GM23338 (cell line): ENCODE measurements at regions not wholly inside any gene's neighbourhood (a gene's known extent, or its start where the extent isn't known, plus 50 kb on each side); places are given as distances from the start of the nearest gene placed in this dataset.

ENCODE experiments used
- ATAC-seq: fragments of 200-7000 bp; cut with Tn5 transposase; 3 replicates; pipeline ENCODE4 v1.9.1; 2020
- DNase-seq: peaks from one replicate; pipeline ENCODE4 v3.0.0-alpha.2; 2015; ENCODE audit warnings: low spot score
- H2AFZ ChIP-seq: fragments of 200-600 bp; sonication (generic); 2 replicates; pipeline ENCODE4 v1.8.0; 2016; ENCODE audit warnings: antibody characterized with exemption, mild to moderate bottlenecking, moderate library complexity
- H3F3A ChIP-seq: fragments of 200-600 bp; sonication (generic); replicated peaks from 2 replicates; pipeline ENCODE4 v1.8.0; 2017; ENCODE audit warnings: antibody characterized with exemption, mixed run types, low read depth
- H3K27ac ChIP-seq: fragments of 200-600 bp; sonication (generic); 2 replicates; pipeline ENCODE4 v1.6.1; 2016; ENCODE audit warnings: low read depth
- H3K27me3 ChIP-seq: fragments of 200-600 bp; sonication (generic); 2 replicates; pipeline ENCODE4 v1.8.0; 2016; ENCODE audit warnings: mild to moderate bottlenecking, mixed run types, moderate library complexity; ENCODE audit not compliant: insufficient read depth
- H3K36me3 ChIP-seq: fragments of 200-600 bp; sonication (generic); 2 replicates; pipeline ENCODE4 v1.8.0; 2016; ENCODE audit warnings: mild to moderate bottlenecking; ENCODE audit not compliant: insufficient read depth
- H3K4me1 ChIP-seq: fragments of 200-600 bp; sonication (generic); 2 replicates; pipeline ENCODE4 v1.8.0; 2016; ENCODE audit warnings: mild to moderate bottlenecking, moderate library complexity; ENCODE audit not compliant: insufficient read depth
- H3K4me2 ChIP-seq: fragments of 200-600 bp; sonication (generic); 2 replicates; pipeline ENCODE4 v1.7.1; 2017; ENCODE audit warnings: mixed run types
- H3K4me3 ChIP-seq: fragments of 200-600 bp; sonication (generic); 2 replicates; pipeline ENCODE4 v1.6.1; 2016; ENCODE audit warnings: mixed run types
- H3K79me2 ChIP-seq: fragments of 200-600 bp; sonication (generic); replicated peaks from 2 replicates; pipeline ENCODE4 v1.8.0; 2017; ENCODE audit warnings: mild to moderate bottlenecking; ENCODE audit not compliant: insufficient read depth
- H3K9me2 ChIP-seq: fragments of 200-600 bp; sonication (generic); 2 replicates; pipeline ENCODE4 v1.8.0; 2017; ENCODE audit not compliant: insufficient read depth
- H4K20me1 ChIP-seq: fragments of 200-600 bp; sonication (generic); replicated peaks from 2 replicates; pipeline ENCODE4 v1.8.0; 2017; ENCODE audit warnings: mild to moderate bottlenecking; ENCODE audit not compliant: insufficient read depth
- H3K27ac Mint-ChIP-seq: 2 replicates; pipeline ENCODE4 v1.8.0; 2020; ENCODE audit warnings: inconsistent platforms, mild to moderate bottlenecking, moderate library complexity, mixed read lengths
- H3K27me3 Mint-ChIP-seq: 3 replicates; pipeline ENCODE4 v1.8.0; 2022; ENCODE audit warnings: low read depth, mild to moderate bottlenecking, moderate library complexity, mixed read lengths, inconsistent platforms; ENCODE audit not compliant: insufficient read depth, poor library complexity
- H3K36me3 Mint-ChIP-seq: 3 replicates; pipeline ENCODE4 v1.8.0; 2021; ENCODE audit warnings: low read depth, mild to moderate bottlenecking, inconsistent platforms, moderate library complexity, mixed read lengths
- H3K4me1 Mint-ChIP-seq: 3 replicates; pipeline ENCODE4 v1.8.0; 2020; ENCODE audit warnings: mild to moderate bottlenecking, inconsistent platforms, mixed read lengths
- H3K4me3 Mint-ChIP-seq: 3 replicates; pipeline ENCODE4 v1.8.0; 2021; ENCODE audit warnings: moderate library complexity, mild to moderate bottlenecking, inconsistent platforms, mixed read lengths
- H3K9me3 Mint-ChIP-seq: 3 replicates; pipeline ENCODE4 v1.8.0; 2020; ENCODE audit warnings: moderate library complexity, mild to moderate bottlenecking, inconsistent platforms, mixed read lengths
- CREB1 ChIP-seq: fragments of 250-450 bp; sonication (Bioruptor Pico); IDR thresholded peaks from 2 replicates; pipeline ENCODE4 v1.5.0; 2020; ENCODE audit warnings: low read depth, mild to moderate bottlenecking, moderate library complexity
- EZH2 ChIP-seq: fragments of 200-600 bp; sonication (generic); IDR thresholded peaks from one replicate; pipeline ENCODE4 v1.8.0; 2017; ENCODE audit warnings: antibody characterized with exemption, mild to moderate bottlenecking, low read depth; ENCODE audit not compliant: unreplicated experiment
- EZH2phosphoT487 ChIP-seq: fragments of 200-600 bp; sonication (generic); IDR thresholded peaks from one replicate; pipeline ENCODE4 v1.8.1; 2018; ENCODE audit warnings: antibody characterized with exemption; ENCODE audit not compliant: unreplicated experiment
- JUNB ChIP-seq: IDR thresholded peaks from one replicate; pipeline ENCODE4 v1.6.1; 2016; ENCODE audit warnings: antibody characterized with exemption; ENCODE audit not compliant: unreplicated experiment
- POLR2AphosphoS5 ChIP-seq: IDR thresholded peaks from 2 replicates; pipeline ENCODE4 v1.6.1; 2016; ENCODE audit warnings: antibody characterized with exemption, low read depth
- ZNF331 ChIP-seq: fragments of 250-450 bp; sonication (Bioruptor Pico); IDR thresholded peaks from 2 replicates; pipeline ENCODE4 v1.5.0; 2020; ENCODE audit warnings: low read depth, mild to moderate bottlenecking, moderate library complexity
- ZNF462 ChIP-seq: fragments of 250-450 bp; sonication (Bioruptor Pico); IDR thresholded peaks from 2 replicates; pipeline ENCODE4 v1.5.0; 2020; ENCODE audit warnings: mild to moderate bottlenecking, moderate library complexity
- TF ChIP-seq, protein P1 (sequence below), 2 experiments: fragments of 200-600 bp in 1 of 2; sonication (generic) in 1 of 2; conservative IDR thresholded peaks; 2 replicates each; pipeline versions ENCODE4 v1.5.1 to v1.6.1; 2016 to 2017; ENCODE audit warnings: antibody characterized with exemption in 2 of 2, low read depth in 2 of 2, mild to moderate bottlenecking in 2 of 2, moderate library complexity in 1 of 2

DNA sequence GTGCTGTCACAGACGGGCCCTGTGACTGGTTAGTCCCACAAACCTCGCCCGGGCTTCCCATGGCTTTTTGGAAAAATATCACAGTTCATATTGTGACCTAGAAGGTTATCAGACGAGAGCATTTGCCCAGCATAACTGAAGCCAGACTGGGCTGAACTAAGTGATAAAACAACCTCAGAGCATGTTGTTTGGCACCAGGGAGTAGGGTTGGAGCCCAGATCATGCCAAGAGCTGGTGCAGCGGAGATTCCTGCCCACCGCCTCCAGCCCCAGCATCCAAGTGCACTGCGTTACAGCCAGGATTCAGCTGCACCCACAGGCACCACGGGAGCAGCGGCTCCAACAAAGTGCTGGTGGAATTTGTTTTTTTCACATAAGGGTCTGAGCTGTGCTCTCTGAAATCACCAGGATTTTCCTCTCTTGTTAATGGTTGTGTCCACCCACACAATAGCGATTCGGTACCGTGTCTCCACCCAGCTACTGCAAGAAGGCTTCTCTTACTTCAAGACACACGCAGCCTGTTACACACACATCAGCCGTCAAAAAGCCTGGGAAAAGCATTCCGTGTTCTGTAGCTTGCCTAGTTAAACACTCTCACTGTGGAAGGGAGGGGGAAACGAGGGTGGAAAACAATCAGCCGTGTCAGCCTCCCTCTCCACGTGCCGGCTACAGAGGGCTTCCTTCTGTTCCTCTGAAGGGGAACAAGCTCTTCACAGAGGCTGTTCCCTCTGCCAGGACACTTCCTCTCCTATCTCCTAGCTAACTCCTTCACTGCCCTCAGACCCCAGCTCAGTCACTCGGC lies 273.8 kb downstream of the C16orf95 start (continued):
- TF ChIP-seq ZNF462 (CRISPR knock-in tag) = no peak
- no peak for TF ChIP-seq POLR2AphosphoS5
- TF ChIP-seq, protein P1, sequence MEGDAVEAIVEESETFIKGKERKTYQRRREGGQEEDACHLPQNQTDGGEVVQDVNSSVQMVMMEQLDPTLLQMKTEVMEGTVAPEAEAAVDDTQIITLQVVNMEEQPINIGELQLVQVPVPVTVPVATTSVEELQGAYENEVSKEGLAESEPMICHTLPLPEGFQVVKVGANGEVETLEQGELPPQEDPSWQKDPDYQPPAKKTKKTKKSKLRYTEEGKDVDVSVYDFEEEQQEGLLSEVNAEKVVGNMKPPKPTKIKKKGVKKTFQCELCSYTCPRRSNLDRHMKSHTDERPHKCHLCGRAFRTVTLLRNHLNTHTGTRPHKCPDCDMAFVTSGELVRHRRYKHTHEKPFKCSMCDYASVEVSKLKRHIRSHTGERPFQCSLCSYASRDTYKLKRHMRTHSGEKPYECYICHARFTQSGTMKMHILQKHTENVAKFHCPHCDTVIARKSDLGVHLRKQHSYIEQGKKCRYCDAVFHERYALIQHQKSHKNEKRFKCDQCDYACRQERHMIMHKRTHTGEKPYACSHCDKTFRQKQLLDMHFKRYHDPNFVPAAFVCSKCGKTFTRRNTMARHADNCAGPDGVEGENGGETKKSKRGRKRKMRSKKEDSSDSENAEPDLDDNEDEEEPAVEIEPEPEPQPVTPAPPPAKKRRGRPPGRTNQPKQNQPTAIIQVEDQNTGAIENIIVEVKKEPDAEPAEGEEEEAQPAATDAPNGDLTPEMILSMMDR (conservative IDR thresholded peaks at IDR 0.05; ENCODE audit: low read depth in 2 of 2) = no peak
- no peak for TF ChIP-seq ZNF331
- no peak for TF ChIP-seq JUNB
- TF ChIP-seq EZH2 = no peak

DNA sequence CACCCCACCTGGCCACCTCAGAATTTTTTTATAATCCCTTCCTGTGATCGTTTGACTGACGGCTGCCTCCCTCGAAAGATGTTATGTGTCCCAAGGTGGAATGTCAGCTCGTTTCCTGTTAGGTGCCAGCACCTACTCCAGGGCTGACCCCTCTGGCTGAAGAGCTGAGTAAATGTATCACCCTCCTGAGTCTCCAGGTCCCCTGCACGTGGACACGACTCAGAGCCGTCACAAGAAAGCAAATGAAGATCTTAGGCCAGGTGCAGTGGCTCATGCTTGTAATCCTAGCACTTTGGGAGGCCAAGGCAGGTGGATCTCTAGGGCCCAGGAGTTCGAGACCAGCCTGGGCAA lies 273.2 kb downstream of the C16orf95 start:
- H3K9me2 ChIP-seq = no peaks in the 10 kb centered on the region
- H2AFZ ChIP-seq = no peak overlapping the region
- H3K79me2 ChIP-seq = no peaks in the 10 kb centered on the region
- peaks cover 12% of the 10 kb centered on the region for H3K27me3 Mint-ChIP-seq
- H3K27ac Mint-ChIP-seq = peak overlapping the region; percentile 36
- no peak for ATAC-seq
- H3K36me3 Mint-ChIP-seq = no peaks in the 10 kb centered on the region
- H4K20me1 ChIP-seq = no peaks in the 10 kb centered on the region
- no peak for DNase-seq
- no peak overlapping the region for H3K27ac ChIP-seq
- H3K9me3 Mint-ChIP-seq = no peaks in the 10 kb centered on the region
- H3K4me1 ChIP-seq = peaks cover 7% of the 10 kb centered on the region; the same call in 1 of the 2 replicates
- H3K4me2 ChIP-seq = no peak overlapping the region
- no peaks in the 10 kb centered on the region for H3K27me3 ChIP-seq
- H3K4me1 Mint-ChIP-seq = peaks cover 23% of the 10 kb centered on the region
- H3K4me3 ChIP-seq = no peak overlapping the region
- no peaks in the 10 kb centered on the region for H3F3A ChIP-seq
- no peaks in the 10 kb centered on the region for H3K36me3 ChIP-seq
- H3K4me3 Mint-ChIP-seq = no peak overlapping the region
- TF ChIP-seq JUNB = no peak
- no peak for TF ChIP-seq EZH2phosphoT487
- no peak for TF ChIP-seq CREB1 (CRISPR knock-in tag)
- TF ChIP-seq POLR2AphosphoS5 = no peak
